GM06990 (cell line): ENCODE measurements at regions not wholly inside any gene's neighbourhood (a gene's known extent, or its start where the extent isn't known, plus 50 kb on each side); places are given as distances from the start of the nearest gene placed in this dataset.

Experiments used
- DNase-seq: peaks from one replicate; pipeline ENCODE4 v3.0.0-alpha.2; 2011; ENCODE audit not compliant: insufficient read length; ENCODE audit errors: extremely low read depth
- H3K27me3 ChIP-seq: replicated peaks from 2 replicates; pipeline ENCODE4 v1.6.0; 2011; ENCODE audit warnings: low read length; ENCODE audit not compliant: control insufficient read depth, insufficient read depth
- H3K36me3 ChIP-seq: 2 replicates; pipeline ENCODE4 v1.5.1; 2011; ENCODE audit warnings: low read length; ENCODE audit not compliant: control insufficient read depth, insufficient read depth
- H3K4me3 ChIP-seq: replicated peaks from 2 replicates; pipeline ENCODE4 v1.5.1; 2011; ENCODE audit warnings: low read depth, mild to moderate bottlenecking, control low read depth, low read length
- TF ChIP-seq, protein P1 (sequence below): IDR thresholded peaks from 2 replicates; pipeline ENCODE4 v1.5.1; 2011; ENCODE audit warnings: low read length, control low read depth, mild to moderate bottlenecking, inconsistent platforms; ENCODE audit not compliant: insufficient read depth, poor library complexity, severe bottlenecking

DNA sequence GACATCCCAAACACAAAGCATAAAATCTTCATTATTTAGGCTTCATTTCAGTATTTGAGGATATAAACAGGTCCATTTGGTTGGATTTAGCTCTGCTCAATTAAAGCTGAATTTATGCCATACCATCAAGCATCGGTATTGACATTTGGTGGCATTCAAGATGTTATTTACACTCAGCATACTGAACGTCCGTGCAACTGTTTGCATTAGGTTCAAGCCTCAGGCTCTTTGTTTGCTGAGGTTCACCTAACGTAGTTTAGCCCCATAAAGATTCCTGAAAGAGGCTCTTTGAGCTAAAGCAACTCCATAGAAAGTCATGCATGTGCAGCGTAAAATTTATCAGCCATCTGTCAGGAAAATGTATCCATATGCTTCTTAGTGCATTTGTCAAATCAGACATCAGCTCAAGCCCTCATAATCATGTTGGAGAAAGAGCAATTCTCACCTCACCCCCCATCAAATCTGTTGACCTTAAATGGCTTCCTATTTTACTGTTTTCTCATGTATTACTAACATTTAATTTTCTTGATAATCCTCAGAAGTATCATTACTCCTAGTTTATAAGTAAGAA, 366.9 kb downstream of the EPHA4 start:
- DNase-seq = no peak

DNA sequence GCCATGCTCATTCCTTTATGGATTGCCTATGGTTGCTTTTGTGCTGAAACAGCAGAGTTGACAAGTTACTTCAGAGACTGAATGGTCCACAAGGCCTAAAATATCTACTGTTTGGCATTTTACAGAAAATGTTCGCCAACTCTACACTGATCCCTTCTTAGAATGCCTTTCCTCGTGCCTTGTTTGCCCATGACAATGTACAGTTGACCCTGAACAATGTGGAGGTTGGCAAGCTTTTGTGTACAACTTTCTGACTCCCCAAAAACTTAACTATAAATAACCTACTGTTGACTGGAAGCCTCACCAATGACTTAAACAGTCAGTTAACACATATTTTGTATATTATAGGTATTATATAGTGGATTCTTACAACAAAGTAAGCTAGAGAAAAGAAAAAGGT, 361.4 kb downstream of the EPHA4 start:
- Histone ChIP-seq H3K27me3 (no peaks in the 10 kb centered on the region), H3K4me3 (no peak overlapping the region), H3K36me3 (no peaks in the 10 kb centered on the region)
- TF ChIP-seq, protein P1, sequence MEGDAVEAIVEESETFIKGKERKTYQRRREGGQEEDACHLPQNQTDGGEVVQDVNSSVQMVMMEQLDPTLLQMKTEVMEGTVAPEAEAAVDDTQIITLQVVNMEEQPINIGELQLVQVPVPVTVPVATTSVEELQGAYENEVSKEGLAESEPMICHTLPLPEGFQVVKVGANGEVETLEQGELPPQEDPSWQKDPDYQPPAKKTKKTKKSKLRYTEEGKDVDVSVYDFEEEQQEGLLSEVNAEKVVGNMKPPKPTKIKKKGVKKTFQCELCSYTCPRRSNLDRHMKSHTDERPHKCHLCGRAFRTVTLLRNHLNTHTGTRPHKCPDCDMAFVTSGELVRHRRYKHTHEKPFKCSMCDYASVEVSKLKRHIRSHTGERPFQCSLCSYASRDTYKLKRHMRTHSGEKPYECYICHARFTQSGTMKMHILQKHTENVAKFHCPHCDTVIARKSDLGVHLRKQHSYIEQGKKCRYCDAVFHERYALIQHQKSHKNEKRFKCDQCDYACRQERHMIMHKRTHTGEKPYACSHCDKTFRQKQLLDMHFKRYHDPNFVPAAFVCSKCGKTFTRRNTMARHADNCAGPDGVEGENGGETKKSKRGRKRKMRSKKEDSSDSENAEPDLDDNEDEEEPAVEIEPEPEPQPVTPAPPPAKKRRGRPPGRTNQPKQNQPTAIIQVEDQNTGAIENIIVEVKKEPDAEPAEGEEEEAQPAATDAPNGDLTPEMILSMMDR = no peak
- DNase-seq = no peak

More for the DNA sequence above, 366.9 kb downstream of the EPHA4 start:
- Histone ChIP-seq H3K27me3 (no peaks in the 10 kb centered on the region), H3K4me3 (no peak overlapping the region), H3K36me3 (no peaks in the 10 kb centered on the region)
- TF ChIP-seq, protein P1 = no peak

DNA sequence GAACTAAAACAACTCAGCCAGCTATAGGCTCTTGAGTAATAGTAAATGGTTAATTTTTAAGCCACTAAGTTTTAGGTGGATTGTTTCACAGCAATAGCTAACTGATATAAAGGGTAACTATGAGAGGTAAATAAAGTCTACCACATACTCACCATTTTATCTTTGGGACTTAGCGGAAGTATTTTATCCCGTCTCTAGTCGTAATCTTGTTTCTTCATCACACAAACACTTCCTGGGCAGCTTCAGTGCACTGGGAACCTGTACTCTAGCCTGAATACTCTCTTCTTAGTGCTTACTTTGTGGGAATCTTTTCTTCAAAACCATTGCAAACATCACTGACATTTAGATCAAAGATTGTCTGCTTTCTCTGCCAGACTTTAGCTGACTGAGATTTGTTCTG, 360.5 kb downstream of the EPHA4 start:
- Histone ChIP-seq H3K36me3 (no peaks in the 10 kb centered on the region), H3K4me3 (no peak overlapping the region), H3K27me3 (no peaks in the 10 kb centered on the region)
- DNase-seq = no peak
- TF ChIP-seq, protein P1 = no peak

DNA sequence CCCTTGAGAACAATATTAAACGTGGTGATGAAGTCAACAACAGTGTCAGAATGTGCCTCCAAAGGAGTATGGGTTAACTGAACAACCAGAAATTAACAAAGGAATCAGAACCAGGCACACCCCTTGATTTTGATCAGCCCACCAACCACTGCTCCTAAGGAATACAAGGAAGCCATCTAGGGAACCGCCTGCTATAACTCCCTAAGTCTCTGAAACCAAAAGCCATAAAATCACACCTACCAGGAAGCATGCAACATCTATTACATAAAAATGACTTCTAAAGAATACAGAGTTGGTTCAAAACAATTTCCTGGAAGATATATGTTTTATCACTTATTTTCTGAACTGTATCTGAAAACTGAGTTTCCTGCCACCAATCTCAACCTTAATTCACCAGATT, 360.0 kb downstream of the EPHA4 start:
- TF ChIP-seq, protein P1 = no peak
- DNase-seq = no peak
- Histone ChIP-seq H3K4me3 (no peak overlapping the region), H3K27me3 (no peaks in the 10 kb centered on the region), H3K36me3 (no peaks in the 10 kb centered on the region)

DNA sequence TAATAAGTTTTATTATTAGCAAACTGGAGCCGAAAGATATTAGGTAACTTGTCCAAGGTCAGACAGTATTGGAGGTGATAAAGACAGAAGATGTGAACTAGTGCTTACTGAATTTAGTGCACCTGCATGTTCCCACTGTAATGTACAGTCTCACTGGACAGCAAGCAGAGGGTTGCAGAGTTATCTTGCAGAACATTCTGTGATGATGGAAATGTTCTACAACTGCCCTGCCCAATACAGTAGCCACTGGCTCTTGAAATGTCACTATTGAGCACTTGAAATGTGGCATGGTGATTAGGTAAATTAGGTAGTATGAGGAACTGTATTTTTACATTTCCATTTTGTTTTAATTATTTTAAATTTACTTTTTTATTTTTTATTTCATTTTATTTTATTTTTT, 356.6 kb downstream of the EPHA4 start:
- DNase-seq = no peak
- no peaks in the 10 kb centered on the region for H3K27me3 ChIP-seq
- TF ChIP-seq, protein P1 = no peak

DNA sequence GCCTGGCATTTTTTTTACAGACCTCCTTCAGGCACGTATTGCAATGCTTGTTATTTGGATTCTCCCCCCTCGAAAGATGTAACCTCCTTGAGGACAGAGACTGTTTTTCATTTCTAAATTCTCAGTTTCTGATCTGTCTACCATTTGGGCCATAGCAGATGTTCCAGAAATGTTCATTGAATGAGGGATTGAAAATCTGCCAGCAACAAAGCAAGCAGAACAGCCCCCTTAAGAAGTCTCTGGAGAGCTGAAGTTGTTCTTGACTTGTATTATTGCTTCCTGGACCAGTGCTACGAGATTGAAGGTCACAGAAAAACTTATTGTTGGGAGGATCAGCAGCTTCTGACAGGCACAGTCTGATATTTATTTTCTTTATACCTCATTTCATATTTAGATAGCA, 355.5 kb downstream of the EPHA4 start:
- Histone ChIP-seq H3K4me3 (no peak overlapping the region), H3K36me3 (no peaks in the 10 kb centered on the region), H3K27me3 (no peaks in the 10 kb centered on the region)
- DNase-seq = no peak
- TF ChIP-seq, protein P1 = no peak

More for the DNA sequence above, 356.6 kb downstream of the EPHA4 start:
- Histone ChIP-seq H3K36me3 (no peaks in the 10 kb centered on the region), H3K4me3 (no peak overlapping the region)
